Epithelial cell of prostate (primary cell): ENCODE measurements at regions not wholly inside any gene's neighbourhood (a gene's known extent, or its start where the extent isn't known, plus 50 kb on each side); places are given as distances from the start of the nearest gene placed in this dataset.

Experiments
- DNase-seq: peaks from one replicate; pipeline ENCODE4 v3.0.0-alpha.2; 2011; ENCODE audit warnings: low read depth, low spot score
- H3K27ac ChIP-seq: fragments of 450-650 bp; 2 replicates; pipeline ENCODE4 v1.5.1; 2017; ENCODE audit warnings: mild to moderate bottlenecking

DNA sequence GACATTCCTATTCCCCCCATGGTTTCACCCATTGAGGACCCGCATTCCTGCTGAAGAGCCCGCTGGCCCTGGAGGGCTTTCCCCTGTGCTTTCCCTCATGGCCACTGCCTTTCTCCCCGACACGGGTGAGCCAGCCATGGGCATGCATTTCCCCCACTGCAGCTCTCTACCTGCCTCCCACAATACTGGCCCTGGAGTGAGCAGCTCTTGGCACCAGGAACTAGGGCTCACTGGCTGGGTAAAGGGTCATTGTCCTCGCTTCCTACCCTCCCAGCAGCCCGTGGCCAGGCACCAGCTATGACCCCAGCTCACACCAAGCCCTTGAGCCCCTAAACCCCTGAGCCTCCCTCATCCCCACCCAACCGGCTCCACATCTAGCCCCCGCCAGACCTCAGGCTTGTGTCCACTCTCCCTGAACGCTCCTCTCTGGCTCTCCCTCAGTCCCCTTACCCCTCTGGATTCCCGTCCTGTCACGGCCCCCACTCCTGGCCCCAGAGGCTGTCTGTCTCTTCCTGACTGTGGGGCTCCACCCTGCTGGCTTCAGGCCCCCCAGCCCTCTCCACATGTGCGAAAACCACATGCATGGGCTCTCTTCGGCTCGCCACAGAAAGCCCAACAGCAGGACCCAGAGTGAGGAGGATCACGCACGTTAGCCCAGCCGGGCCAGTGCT lies 199.8 kb downstream of the ZFP36L2 start:
- no peak overlapping the region for H3K27ac ChIP-seq
- DNase-seq: no peak

DNA sequence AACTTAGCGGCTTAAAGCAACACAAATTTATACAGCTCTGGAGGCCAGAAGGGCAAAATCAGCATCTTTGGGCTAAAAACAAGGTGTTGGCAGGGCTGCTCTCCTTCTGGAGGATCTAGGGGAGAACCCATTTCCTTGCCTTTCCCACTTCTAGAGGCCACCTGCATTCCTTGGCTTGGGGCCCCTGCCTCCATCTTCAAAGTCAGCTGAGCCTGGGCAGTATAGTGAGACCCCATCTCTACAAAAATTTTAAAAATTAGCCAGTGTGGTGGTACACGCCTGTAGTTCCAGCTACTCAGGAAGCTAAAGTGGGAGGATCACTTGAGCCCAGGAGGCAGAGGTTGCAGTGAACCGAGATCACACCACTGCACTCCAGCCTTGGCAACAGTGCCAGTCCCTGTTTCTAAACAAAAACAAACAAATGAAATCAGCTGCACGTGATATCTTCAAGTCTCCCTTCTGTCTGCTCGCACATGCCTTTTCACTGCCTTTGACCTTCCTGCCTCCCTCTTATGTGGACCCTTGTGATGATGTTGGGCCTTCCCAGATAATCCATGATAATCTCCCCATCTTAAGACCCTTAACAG lies 200.6 kb downstream of the ZFP36L2 start:
- no peak overlapping the region for H3K27ac ChIP-seq
- DNase-seq: no peak

DNA sequence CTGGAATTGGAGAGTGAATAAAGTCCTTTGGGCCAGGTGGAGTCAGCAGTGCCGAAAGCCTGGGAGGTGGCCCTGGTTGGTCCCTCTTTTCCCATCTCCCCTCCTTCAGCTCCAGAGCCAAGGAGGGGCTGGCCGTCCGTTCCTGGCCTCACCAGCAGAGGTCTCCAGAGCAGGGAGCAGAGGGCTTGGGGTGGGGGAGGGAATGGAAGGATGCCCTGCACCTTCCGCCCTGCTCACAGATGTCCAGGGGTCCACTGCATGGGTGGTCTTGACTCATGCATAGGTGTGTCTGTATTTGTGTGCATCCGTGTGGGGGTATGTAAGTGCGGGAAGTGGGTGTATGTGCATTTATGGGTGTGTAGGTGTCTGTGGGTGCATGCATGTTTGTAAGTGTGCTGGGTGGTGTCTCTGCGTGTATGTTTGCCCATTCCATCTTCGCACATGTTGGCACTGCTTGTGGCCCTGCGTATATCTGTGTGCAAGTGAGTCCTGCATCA lies 201.8 kb downstream of the ZFP36L2 start:
- no peak overlapping the region for H3K27ac ChIP-seq
- DNase-seq: no peak

DNA sequence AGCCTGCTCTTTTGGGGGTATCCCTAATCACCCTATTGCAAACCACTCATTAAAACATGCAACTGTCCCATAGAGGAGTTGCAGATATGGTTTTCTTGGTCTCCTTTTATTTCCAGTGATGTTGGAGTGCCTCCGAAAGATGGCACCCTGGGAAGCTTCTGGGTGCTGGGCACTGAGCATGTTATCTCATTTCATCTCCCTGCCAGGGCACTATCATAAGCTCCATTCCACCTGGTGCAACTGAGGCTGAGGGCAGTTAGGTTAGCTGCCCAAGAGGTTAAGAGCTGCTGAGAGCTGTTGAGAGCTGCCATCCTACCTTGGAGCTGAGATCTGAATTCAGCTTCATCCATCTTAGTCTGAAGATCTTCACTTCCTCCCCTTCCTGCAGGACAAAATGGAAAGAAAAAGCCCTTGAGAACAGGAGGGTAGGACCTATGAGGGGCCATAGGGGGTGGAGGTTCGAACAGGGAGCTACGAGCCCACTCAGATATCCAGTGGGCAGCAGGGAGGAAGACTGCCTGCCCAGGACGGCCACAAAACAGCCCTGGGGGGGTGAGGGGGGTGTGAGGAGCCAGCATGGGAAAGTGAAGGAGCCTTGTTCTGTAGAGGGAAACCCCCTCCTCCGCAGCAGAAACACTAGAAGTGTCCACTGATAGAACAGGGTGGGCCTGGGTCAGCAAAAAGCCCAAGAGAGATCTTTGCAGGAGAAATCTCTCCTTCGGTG lies 202.5 kb downstream of the ZFP36L2 start:
- no peak for DNase-seq

DNA sequence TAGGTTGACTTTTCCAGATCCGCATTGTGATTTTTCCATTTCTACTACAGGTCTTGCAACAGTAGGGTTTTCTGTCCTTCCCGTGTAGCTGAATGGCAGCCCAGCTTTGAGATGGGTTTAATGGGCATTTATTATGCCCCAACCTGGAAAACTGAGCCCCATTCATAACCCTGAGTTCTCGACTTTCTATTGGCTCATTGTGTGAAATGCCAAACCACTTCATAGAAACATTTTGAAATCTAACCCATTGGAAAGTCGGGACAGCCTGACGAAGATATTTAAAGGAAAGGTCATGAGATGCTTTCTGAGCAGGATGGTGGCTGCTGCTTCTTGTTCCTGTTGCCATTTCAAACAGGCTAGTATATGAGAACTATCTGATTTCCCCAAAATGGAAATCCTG lies 203.5 kb downstream of the ZFP36L2 start:
- no peak overlapping the region for H3K27ac ChIP-seq
- DNase-seq: no peak

More for the DNA sequence above, 202.5 kb downstream of the ZFP36L2 start:
- no peak overlapping the region for H3K27ac ChIP-seq

DNA sequence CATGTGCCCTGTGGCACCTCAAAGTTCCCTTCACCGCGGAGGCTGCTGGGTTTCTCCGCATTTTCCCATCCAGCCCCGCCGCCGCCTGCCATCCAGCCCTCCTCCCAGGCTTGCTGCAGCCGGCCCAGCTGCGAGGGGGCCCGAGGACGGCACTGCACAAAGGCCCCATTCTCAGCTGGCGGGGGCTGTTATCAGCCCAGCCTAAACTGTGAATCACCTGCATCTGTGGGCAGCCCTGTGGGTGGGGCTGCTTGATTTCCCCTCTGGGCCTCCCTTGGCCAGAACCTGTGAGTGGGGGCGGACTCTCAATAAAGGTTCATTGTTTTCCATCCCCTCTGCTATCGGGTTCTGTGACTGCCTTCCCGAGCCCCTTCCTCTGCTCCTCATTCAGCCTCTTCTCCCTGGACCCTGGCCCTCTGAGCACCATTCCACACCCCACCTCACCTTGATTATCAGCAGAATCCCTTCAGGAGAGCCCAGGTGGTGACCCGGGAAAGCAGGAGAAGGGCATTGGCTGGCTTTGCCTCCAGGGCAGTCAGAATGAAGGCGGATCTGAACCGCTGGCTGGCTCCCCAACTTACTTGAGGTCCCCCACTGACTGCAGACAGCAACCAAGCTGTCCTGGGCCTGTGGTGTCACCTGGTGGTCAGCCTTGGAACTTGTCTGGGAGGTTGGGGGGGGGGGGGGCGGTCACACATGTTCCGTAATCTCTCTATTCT lies 204.5 kb downstream of the ZFP36L2 start:
- no peak overlapping the region for H3K27ac ChIP-seq
- no peak for DNase-seq

DNA sequence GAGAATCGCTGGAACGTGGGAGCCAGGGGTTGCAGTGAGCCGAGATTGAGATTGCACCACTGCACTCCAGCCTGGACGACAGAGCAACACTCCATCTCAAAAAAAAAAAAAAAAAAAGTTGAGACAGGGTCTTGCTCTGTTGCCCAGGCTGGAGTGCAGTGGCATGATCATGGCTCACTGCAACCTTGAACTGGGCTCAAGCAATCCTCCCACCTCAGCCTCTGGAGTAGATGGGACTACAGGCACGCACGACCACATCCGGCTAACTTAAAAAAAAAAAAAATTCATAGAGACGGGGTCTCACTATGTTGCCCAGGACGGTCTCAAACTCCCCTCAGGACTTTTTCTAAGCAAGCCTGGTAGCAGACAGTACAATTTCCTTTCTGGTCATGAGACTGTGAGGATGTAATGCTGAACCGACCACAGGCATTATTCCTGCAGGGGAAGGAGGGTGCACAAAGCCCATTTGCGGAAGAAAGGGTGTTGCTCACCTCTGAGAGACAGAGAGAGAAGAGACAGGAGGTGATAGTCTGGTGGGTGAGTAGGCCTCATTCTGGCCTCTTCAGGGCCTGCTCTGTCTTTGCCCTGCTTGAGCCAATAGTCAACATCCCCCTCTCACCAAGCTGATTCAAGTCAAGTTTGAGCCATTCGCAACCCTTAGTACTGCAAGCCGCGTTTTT lies 205.3 kb downstream of the ZFP36L2 start:
- no peak overlapping the region for H3K27ac ChIP-seq
- DNase-seq: no peak

DNA sequence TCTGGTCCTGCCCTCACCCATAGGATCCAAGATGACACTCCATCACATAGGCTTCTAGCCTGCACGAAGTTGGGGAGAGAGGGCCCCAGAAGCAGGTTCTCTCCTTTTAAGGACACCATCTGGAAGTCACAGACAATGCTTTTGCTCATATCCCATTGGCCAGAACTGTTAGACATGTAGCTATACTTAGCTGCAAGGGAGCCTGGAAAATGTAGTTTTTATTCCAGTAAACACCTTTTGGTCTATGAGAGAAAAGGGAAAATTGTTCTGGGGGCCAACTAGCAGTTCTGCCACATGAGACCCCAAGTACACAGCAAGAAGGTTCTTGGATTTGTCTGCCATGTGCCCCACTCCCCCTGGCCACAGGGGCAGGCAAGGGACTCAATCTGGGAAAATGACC lies 206.1 kb downstream of the ZFP36L2 start:
- DNase-seq: no peak
- H3K27ac ChIP-seq: no peak overlapping the region

DNA sequence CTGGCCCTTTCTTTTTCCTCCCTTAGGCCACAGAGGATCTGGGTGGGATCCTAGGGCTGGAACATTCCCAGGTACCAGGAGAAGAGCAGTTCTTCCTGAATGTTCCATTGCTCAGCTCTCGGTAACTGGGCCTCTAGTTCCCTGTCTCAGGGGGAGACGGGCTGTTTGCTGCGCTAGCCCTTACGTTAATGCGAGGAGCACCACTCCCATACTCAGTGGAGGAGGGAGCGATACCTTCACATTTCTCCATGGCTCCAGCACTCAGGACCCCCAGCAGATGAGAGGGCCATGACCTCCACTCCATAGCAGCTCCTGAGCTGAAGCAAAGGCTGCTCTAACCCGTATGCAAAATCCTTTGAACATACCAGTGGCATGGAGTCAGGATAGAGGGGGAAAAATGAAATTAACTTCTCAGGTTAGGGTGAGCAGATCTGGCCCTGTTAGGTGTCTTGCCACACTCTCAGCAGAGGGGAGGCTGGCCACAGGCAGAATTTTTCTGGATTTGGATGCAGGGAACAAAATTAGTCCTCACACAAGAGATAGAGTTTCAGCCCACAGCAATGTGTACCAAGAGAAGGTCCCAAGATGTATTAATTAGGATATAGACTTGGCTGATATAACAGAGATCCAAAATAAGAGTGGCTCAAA lies 206.7 kb downstream of the ZFP36L2 start:
- no peak for DNase-seq
- no peak overlapping the region for H3K27ac ChIP-seq

DNA sequence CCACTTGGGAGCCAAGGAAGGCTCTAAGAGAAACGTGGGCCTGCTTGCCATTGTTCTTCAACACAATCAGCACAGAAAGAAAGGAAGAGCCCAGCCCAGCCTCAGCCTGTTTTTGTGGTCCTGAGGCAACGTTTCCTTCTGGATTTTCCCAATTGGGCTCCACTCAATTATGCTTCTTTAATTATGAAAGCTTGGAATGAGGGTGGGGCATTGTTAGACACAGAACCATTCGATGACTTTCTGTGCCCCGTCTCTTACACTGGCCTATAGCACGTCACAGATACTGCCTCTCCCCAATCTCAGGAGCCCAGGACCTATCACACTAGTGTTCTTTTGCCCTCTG lies 207.4 kb downstream of the ZFP36L2 start:
- no peak for DNase-seq
- no peak overlapping the region for H3K27ac ChIP-seq

DNA sequence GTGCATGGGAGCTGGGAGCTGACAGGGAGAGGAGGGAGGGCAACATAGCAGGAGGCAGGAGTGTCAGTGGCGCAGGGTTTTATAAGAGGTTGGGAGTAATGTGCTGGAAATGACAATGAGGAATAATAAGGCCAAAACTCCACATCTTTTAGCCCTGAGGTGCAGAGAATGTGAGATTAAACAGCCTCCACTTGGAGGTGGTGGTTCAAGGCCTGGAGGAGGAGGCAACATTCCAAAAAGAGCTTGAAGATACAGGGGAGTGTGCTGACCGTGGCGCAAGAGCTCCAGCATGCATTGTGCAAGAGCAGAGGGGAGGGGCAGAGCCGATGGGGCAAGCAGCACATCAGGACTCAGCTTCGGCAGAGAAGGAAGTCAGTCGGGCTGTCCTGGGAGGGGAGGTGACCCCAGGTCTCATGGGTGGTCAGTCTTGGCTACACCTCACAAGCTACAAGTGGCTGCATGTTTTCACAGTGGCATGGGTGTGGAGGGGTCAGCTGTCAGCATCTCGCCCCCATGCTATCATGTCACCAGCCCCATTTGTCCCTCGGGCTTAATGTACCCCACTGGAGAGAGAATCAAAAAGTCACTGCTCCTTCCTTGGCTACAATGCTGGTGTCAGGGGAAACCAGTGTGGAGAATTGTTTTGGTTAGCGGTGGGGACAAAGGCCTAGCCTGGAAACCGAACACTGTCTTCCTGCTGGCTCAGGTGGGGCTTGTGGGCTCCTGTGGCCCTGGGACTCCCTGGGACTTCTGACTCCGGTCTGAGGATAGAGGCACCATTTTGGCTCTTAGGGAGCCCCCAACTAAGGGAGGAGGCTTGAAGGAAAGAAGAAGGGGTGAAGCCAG lies 208.0 kb downstream of the ZFP36L2 start:
- no peak for DNase-seq
- no peak overlapping the region for H3K27ac ChIP-seq

DNA sequence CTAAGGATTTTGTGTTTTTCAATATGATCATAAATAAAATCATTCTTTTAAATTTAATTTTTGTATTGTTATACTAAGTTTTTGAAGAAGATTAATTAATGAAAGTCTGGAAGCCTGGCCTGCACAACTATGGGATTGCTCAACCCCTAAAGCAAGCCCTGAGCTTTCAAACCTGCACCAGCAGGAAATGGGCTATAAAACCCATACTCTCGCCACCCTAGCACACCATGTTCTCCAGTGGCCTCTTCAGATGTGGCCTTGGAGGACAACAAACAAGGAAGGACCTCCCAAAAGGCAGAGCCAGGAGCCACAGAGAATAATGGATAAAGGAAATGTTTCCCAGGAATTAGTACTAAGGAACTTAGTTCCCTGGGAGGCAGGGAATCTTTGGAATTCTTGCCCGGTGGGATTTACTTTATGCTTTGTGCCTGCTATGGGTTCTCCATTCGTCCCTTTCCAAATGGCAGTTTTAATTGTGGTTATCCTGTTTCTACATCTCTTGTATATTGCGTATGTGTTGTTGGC lies 212.5 kb downstream of the ZFP36L2 start:
- DNase-seq: no peak
- no peak overlapping the region for H3K27ac ChIP-seq

DNA sequence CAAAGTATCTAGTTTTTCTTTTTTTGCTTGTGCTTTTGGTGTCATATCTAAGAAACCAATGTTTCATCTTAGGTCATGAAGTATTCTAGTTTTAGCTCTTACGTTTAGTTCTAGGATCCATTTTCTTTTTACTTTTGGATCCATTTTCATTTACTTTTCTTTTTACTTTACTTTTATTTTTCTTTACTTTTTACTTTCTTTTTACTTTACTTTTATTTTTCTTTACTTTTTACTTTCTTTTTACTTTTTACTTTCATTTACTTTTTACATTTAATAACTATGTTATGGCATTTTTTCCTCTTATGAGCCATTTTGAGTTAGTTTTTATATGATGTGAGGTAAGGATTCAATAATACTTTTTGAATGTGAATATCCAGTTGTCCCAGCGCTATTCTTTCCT lies 213.4 kb downstream of the ZFP36L2 start:
- H3K27ac ChIP-seq: no peak overlapping the region
- DNase-seq: no peak

DNA sequence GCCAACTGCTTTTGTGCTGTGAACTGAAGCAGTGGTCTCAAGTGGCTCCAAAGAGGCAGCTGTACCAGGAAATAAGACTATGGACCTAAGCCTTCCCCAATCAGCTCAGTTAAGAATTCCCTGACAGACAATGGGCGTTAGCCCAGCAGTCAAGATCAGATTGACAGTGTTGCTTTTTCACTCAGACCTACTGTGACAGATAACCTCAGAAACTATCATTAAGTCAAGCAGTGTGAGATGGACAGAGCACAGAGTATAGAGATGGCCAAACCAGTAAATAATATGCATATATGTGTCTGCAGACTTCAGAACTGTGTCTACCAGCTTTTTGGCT lies 215.3 kb downstream of the ZFP36L2 start:
- H3K27ac ChIP-seq: peak overlapping the region; percentile 29
- DNase-seq: no peak

DNA sequence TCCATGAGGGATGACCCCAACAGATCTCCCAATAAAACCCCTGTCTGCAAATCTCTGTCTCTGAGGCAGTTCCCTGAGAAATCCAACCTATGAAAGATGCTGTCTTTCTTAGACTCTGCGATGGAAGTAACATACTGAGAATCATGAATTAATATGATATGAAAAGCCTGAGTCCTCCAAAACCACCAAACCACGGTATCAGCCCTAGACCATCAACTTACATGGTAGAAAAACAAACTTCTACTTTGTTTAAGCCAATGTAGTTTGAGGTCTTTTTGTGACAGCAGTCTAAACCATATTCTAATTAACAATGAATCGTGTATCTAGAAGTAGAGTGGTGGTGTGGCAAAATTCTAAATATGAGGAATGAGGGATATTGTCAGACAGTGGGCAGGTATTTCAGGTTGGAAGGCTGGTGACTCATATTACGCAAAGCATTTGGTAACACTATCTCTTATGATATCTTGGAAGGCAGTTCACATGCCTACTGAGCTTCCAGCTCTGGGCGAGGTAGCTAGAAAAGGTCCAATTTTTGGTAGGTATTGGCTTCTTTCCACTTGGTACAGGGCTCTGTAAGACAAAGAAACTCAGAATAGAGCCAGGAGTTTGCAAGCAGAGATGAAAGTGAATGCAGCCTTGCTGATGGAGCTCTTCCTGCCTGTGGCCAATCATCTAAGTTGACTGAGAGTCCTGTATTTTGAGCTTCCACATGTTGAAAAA lies 215.8 kb downstream of the ZFP36L2 start:
- peak; percentile 44 for DNase-seq
- H3K27ac ChIP-seq: peak overlapping the region; percentile 29

DNA sequence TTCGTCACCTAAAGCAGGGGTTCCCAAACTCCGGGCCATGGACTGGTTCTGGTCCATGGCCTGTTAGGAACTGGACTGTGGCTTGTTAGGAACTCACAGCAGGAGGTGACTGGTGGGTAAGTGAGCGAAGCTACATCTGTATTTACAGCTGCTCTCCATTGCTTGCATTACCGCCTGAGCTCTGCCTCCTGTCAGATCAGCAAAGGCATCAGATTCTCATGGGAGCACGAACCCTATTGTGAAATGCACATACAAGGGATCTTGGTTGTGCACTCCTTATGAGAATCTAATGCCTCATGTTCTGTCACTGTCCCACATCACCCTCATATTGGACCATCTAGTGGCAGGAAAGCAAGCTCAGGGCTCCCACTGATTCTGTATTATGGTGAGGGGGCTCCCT lies 217.0 kb downstream of the ZFP36L2 start:
- no peak for DNase-seq
- H3K27ac ChIP-seq: no peak overlapping the region

DNA sequence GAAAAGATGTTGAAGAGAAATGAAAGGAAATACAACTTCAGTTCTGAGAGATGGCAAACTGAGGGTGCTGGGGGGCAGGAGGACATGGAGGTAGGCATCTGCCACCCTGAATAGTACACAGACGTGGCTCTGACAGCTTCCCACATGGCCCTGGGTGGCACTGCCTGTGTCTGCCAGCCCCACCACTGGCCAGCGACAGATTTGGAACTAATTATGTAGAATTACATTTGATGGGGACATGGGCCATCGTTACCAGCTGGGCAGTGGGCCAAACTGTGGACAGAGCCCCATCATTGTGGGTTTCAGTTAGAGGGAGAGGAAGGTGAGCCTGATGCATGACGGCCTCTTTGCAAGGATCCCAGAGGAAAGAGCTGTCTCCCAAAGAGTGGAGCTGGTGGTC lies 216.0 kb upstream of the HAAO start:
- DNase-seq: no peak
- no peak overlapping the region for H3K27ac ChIP-seq

DNA sequence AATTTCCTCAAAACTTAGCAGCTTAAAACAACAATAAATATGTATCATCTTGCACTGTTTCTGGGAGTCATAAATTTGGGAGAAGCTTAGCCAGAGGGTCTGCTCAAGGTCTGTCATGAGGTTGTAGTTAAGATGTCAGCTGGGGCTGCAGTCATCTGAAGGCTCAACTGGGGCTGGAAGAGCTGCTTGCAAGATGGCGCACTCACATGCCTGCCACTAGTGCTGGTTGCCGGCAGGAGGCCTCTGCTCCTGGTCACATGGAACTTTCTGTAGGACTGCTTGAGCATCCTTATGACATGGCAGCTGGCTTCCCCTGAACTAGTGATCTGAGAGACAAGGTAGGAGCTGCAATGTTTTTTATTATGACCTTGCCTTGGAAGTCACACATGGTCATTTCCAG lies 215.5 kb upstream of the HAAO start:
- no peak overlapping the region for H3K27ac ChIP-seq
- no peak for DNase-seq
